ENCODE measurements at regions not wholly inside any gene's neighbourhood (a gene's known extent, or its start where the extent isn't known, plus 50 kb on each side); places are given as distances from the start of the nearest gene placed in this dataset.
"Not testable (repeated sequence)": the region's sequence is repeated elsewhere in the genome, so short reads cannot be mapped to it uniquely, and the experiment has no call there.

DNA sequence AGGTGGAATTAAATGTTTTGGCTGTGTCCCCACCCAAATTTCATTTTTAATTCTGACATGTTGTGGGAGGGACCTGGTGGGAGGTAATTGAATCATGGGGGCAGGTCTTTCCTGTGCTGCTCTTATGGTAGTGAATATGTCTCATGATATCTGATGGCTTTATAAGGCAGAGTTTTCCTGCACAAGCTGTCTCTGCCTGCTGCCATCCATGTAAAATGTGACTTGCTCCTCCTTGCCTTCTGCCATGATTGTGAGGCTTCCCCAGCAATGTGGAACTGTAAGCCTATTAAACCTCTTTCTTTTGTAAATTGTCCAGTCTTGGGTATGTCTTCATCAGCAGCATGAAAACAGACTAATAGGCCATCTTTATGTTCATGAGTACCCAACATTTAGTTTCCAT, 172.2 kb downstream of the ETV1 start:
- not testable (repeated sequence) for DNase-seq

DNA sequence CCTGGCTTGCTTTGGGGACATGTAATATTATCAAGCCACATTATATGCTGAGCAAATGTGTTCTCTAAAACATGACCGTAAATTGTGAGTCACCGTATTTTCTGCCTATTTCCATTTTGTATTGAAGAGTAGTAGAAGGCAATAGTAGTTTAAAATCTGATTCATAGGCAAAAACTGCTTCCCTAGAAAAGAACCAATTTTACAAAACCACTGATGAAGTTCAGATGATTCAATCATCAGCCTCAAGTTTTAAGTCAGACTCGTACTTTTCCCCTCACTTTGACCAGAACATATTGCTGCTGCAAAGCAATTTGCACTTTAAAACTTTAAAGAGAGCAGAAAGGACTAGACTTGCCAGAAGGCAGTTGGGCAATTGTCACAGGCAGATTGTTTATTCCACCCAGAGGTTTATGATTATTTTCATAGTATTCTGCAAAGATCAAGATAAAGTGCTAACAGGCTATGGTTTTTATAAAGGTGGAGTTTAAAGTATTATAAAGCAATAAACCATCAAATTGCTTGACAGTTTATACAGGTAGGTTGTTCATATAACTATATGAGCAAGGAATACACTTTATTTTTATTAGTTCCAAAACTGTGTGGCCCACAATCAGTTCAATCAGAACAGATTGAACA, 168.2 kb downstream of the ETV1 start:
- DNase-seq: no peak

DNA sequence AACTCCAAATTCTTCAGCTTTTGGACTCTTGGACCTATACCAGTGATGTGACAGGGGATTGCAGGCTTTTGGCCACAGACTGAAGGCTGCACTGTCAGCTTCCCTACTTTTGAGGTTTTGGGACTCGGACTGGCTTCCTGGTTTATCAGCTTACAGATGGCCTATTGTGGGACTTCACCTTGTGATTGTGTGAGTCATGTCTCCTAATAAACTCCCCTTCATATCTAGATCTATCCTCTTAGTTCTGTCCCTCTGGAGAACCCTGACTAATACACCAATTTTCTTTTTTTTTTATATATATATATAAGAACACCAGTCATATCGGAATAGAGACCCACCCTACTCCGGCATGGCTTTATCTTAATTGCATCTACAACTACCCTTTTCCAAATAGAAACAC, 166.8 kb downstream of the ETV1 start:
- no peak for DNase-seq

DNA sequence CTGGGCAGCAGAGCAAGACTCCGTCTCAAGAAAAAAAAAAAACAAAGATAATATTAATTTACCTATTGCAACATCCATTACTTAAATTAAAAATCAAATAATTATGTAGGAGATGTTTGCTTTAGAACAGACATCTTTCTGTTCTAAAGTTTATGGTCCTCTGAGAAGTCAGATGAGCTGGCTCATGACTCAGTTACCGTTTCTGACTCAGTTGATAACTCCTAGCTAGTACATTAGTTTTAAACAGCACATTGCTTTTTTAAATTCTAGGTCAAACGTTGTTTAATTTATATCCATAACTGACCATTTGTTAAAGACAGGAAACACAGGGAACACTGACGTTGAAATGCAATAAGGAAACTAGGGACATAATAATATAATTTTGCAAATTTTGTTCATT, 162.7 kb downstream of the ETV1 start:
- DNase-seq: no peak

DNA sequence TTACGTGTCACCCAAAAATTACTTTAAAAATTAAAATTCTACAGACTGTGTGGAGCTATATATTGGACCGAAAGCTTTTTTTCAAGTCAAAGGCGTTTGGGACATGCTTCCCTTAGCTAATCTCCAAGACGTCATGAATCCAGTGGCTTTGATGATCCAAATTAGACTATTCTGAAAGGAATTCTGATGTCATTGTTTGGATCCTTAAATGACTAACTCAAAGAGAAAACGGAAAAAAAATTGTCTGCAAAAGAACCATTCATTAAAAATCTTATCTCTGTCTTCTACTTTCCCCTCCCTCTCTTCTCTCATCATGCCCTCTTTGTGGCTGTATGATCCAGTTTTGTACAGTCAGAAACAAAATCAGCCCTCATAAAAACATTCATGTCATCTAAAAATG, 161.8 kb downstream of the ETV1 start:
- no peak for DNase-seq

DNA sequence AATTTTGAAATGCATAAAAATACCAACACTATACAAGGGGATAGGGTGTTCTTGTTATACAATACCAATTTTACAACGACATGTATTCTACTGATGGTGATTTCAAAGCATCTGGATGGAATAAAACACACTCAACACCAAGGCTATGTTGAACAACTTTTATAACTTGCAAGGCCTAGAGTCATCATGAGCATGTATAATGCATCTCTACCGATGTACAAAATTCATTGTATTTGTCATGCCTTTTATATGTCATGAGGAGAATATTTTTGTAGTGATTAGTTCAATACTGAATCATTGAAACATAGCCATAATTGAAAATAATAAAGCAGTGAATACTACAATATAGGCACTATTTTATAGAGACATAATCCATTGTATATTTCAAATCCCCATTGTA, 160.2 kb downstream of the ETV1 start:
- DNase-seq: no peak

DNA sequence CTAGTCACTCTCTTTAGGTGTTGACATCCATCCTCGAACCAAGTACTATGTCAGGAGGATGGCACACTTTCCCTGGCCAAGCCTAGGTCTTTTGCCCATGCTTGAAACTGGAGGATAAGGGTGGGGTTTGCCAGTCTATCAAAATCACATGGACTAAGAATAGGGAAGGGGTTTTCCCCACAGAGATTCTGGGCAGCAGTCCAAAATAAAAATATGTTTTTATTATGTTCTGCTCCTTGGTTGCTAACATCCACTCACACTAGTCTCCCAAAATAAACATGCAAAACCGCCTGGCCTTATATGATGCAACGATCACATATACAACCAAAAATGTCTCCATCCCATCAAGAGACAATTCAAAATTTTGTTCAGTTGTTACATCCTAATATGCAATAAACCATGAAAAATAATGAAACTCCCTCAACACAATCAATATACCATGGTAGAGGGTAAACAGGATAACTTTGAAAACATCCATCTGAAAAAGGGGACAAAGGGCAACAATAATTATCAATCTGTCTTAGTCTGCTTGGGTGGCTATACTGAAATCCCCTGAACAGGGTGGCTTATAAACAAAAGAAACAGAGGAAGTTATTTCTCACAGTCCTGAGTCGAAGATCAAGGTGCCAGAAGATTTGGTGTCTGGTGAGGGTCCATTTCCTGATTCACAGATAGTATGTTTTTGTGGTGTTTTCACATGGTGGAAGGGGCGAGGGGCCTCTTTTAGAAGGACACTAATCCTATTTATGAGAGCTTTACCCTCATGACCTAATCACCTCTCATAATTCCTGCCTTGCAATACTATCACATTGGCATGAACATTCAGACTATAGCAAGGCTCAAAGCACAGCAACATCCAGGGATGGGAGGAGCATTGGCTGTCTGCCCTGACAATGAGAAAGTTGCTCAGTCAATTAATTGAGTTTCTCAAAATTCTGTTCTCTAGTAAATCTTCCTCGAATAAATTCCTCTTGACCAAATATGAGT, 159.3 kb downstream of the ETV1 start:
- DNase-seq: peak; percentile 22

DNA sequence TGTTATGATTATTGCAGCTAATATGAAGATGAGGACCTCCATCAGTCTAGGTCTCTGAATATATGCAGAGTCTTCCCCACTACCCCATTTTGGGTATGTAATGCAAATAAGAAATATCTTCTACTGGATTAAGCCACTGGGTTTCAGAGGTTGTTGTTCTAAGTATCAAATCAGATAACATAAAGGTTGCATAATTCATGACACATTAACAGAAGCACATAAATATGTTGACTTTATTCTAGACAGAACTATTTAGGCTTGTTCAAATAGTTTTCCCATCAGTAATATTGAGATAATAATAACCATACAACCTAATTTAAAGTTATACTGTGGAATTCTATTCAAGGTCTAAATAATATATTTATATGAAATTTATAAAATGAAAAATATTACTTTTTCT, 157.1 kb downstream of the ETV1 start:
- no peak for DNase-seq

DNA sequence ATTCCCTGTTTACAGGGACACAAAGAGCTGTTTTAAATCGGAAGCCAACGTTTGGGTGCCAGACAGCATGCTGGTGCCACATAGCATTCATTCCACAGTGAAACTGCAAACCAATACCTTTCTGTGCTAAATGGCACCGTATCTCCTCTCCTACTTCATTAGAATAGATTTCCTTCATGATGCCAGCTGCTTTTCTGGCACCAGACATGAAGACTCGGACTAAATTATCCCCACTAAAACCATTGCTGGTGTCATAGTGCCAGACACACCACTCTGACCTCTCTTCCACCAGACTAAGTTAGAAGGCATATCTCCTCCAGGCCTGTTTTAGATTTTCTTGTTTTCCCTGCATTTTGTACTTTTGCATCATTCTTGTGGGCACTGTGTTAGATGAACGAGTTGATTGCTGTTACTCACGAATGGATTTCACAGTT, 155.1 kb downstream of the ETV1 start:
- no peak for DNase-seq

DNA sequence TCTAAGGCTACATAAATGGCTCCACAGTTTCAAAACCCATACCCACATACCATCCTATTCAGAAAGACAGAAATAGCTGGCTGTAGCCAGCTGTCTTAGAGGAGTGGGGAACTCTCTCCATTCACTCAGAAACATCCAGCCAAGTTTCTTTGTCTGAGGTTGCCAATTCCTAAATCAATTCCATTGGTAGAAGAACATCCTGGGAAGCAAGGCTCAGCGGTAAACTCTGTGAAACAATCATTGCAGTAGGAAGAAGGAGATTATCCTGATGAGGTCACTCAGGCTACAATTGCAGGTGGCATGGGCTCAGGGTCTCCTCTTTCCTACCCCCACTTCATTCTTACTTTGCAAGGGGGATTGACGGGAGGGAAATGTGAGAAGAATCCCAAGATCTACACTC, 154.0 kb downstream of the ETV1 start:
- DNase-seq: no peak

DNA sequence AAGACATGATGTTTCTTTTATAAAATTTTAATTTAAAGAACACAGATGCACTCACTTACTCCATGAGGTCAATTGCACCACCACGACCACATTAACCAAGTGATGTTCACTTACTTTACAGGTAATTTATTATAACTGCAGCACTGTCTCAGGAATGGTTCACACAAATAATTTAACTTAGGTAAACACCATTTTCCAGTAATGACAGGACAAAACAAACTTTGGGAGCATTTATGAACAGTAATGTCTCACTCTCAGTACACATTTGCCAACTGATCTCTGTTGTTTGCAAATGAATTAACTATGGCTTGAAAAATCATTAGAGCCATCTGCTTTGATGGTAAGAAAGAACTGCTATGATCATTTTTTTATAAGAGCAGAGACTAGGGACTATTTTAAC, 150.4 kb downstream of the ETV1 start:
- DNase-seq: no peak

Data from hindlimb muscle (tissue), 1 donor.